ENCODE measurements at regions not wholly inside any gene's neighbourhood (a gene's known extent, or its start where the extent isn't known, plus 50 kb on each side); places are given as distances from the start of the nearest gene placed in this dataset.

- no peak for TF ChIP-seq POLR2A (IDR thresholded peaks at IDR 0.05)
- no peak for TF ChIP-seq CTCF (IDR thresholded peaks at IDR 0.05)
- peak; percentile 48 to 78 for TF ChIP-seq POLR2AphosphoS5 (IDR thresholded peaks at IDR 0.05; ENCODE audit: insufficient read depth in 1 of 2, low read depth in 1 of 2)
Measured at GRCh38 chr9:108551030-108551841, 304.6 kb downstream of the ACTL7B start.

All from vagina (tissue), 2 donors.